ENCODE measurements at regions not wholly inside any gene's neighbourhood (a gene's known extent, or its start where the extent isn't known, plus 50 kb on each side); places are given as distances from the start of the nearest gene placed in this dataset.

DNA sequence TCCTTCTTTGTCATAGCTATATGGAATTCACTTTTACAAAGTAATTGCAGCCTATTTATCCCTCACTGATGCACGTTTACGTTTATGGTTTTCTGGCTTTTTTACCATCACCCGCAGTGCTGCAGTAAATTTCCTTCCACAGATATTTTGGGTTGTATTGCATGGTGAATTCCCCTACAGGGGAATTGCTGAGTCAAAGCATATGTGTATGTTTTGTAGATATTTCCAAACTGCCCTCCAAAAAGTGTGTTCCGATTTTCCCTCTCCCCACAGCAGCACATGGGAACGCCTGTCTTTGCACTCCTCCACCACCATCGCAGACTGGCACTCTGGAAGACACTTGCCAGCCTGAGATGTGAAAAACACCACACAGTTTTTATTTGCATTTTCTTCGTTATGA lies 80.6 kb upstream of the UXS1 start:
- CTCF ChIA-PET, result interaction anchor here (0.7 kb wide), 1 partner anchor 188 kb away, joined by 3 read pairs; no protein-coding TSS in a partner anchor
- POLR2A ChIA-PET, result no interaction called here
- Histone ChIP-seq H3K4me2 (no peak overlapping the region), H3K9me3 (no peaks in the 10 kb centered on the region), H3K4me1 (no peaks in the 10 kb centered on the region), H3K4me3 (no peak overlapping the region), H3K27ac (no peak overlapping the region)
- FAIRE-seq, result no peak
- 67% methylated on average over 7 of the region's 7 CpGs for WGBS (ENCODE audit: missing lambda C conversion rate)
- no peak for ATAC-seq
- TF ChIP-seq ZNF302 (CRISPR knock-in tag; IDR thresholded peaks at IDR 0.05) (no peak), TFCP2L1 (CRISPR knock-in tag; IDR thresholded peaks at IDR 0.05) (no peak), RNF2 (IDR thresholded peaks at IDR 0.05; ENCODE audit: borderline replicate concordance, low read depth) (no peak), POLR2A (IDR thresholded peaks at IDR 0.05; ENCODE audit: low read length) (no peak), ZSCAN20 (CRISPR knock-in tag; IDR thresholded peaks at IDR 0.05) (no peak), POLR2AphosphoS2 (conservative IDR thresholded peaks at IDR 0.05; ENCODE audit: low read length) (no peak), HOXB5 (CRISPR knock-in tag; IDR thresholded peaks at IDR 0.05) (no peak), RFX5 (IDR thresholded peaks at IDR 0.05) (no peak), SMC3 (IDR thresholded peaks at IDR 0.05) (no peak), PHF8 (IDR thresholded peaks at IDR 0.05; ENCODE audit: borderline replicate concordance, low read depth) (no peak), NPAS2 (CRISPR knock-in tag; IDR thresholded peaks at IDR 0.05; ENCODE audit: borderline replicate concordance) (no peak), BHLHE40 (IDR thresholded peaks at IDR 0.05; ENCODE audit: low read depth, low read length) (no peak), FOSL2 (IDR thresholded peaks at IDR 0.05) (no peak), FOSL2 (CRISPR knock-in tag; IDR thresholded peaks at IDR 0.05) (no peak), EHMT2 (IDR thresholded peaks at IDR 0.05; ENCODE audit: low read depth) (no peak)
- TF ChIP-seq, protein P1, sequence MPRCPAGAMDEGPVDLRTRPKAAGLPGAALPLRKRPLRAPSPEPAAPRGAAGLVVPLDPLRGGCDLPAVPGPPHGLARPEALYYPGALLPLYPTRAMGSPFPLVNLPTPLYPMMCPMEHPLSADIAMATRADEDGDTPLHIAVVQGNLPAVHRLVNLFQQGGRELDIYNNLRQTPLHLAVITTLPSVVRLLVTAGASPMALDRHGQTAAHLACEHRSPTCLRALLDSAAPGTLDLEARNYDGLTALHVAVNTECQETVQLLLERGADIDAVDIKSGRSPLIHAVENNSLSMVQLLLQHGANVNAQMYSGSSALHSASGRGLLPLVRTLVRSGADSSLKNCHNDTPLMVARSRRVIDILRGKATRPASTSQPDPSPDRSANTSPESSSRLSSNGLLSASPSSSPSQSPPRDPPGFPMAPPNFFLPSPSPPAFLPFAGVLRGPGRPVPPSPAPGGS (IDR thresholded peaks at IDR 0.05), result no peak
- TF ChIP-seq, protein P2, sequence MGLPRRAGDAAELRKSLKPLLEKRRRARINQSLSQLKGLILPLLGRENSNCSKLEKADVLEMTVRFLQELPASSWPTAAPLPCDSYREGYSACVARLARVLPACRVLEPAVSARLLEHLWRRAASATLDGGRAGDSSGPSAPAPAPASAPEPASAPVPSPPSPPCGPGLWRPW (IDR thresholded peaks at IDR 0.05), result no peak
- TF ChIP-seq, protein P3, sequence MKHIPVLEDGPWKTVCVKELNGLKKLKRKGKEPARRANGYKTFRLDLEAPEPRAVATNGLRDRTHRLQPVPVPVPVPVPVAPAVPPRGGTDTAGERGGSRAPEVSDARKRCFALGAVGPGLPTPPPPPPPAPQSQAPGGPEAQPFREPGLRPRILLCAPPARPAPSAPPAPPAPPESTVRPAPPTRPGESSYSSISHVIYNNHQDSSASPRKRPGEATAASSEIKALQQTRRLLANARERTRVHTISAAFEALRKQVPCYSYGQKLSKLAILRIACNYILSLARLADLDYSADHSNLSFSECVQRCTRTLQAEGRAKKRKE (CRISPR knock-in tag; IDR thresholded peaks at IDR 0.05; ENCODE audit: low read depth), result no peak
- no peak for DNase-seq (ENCODE audit: low read depth in 1 of 2, low spot score in 1 of 2)

DNA sequence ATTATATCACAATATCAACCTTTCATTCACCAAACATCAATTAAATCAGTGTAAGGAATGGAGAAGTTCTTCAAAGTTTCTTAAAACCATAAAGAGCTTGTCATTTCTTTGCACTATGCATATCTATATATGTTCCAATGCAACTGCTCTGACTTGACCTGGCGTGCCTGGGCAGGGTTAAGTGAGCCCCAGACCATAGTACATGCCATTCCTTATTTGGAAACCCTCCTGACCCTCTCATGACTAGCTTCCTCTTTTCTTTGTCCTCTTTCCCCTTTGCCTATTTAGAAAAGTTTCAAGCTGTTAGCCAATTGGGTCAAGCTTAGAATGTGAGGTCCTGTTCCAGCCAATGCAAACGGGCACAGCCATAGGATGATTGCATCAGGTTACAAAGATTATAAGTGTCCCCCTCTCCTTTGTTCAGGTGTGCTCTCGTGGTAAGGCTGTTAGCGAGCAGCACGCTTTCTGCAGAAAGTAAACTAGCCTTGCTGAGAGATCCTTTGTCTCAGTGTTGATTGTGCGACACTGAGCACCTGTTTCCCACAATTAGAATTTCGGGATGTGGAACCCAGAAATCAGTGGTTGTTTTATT lies 78.2 kb upstream of the UXS1 start:
- DNase-seq (ENCODE audit: low read depth in 1 of 2, low spot score in 1 of 2) (no peak), ATAC-seq (no peak), FAIRE-seq (no peak)
- no peak for TF ChIP-seq ZNF302 (CRISPR knock-in tag; IDR thresholded peaks at IDR 0.05)
- no peak for TF ChIP-seq HOXB5 (CRISPR knock-in tag; IDR thresholded peaks at IDR 0.05)
- TF ChIP-seq, protein P4, sequence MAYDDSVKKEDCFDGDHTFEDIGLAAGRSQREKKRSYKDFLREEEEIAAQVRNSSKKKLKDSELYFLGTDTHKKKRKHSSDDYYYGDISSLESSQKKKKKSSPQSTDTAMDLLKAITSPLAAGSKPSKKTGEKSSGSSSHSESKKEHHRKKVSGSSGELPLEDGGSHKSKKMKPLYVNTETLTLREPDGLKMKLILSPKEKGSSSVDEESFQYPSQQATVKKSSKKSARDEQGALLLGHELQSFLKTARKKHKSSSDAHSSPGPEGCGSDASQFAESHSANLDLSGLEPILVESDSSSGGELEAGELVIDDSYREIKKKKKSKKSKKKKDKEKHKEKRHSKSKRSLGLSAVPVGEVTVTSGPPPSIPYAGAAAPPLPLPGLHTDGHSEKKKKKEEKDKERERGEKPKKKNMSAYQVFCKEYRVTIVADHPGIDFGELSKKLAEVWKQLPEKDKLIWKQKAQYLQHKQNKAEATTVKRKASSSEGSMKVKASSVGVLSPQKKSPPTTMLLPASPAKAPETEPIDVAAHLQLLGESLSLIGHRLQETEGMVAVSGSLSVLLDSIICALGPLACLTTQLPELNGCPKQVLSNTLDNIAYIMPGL (CRISPR knock-in tag; IDR thresholded peaks at IDR 0.05; ENCODE audit: borderline replicate concordance), result no peak
- TF ChIP-seq RAD21 (conservative IDR thresholded peaks at IDR 0.05 in 1 of 2, IDR thresholded peaks at IDR 0.05 in 1 of 2), result no peak
- no peak for TF ChIP-seq KDM1A (IDR thresholded peaks at IDR 0.05; ENCODE audit: low read depth)
- TF ChIP-seq MYC (IDR thresholded peaks at IDR 0.05; ENCODE audit: borderline replicate concordance, low read length), result no peak
- TF ChIP-seq, protein P3 (CRISPR knock-in tag; IDR thresholded peaks at IDR 0.05; ENCODE audit: low read depth), result no peak
- TF ChIP-seq CEBPB (IDR thresholded peaks at IDR 0.05), result no peak
- TF ChIP-seq MAFK (IDR thresholded peaks at IDR 0.05; ENCODE audit: partially characterized antibody), result no peak
- no peak for TF ChIP-seq POLR2AphosphoS2 (conservative IDR thresholded peaks at IDR 0.05; ENCODE audit: low read length)
- TF ChIP-seq, protein P1 (IDR thresholded peaks at IDR 0.05), result no peak
- TF ChIP-seq BHLHE40 (IDR thresholded peaks at IDR 0.05; ENCODE audit: low read depth, low read length), result no peak
- no peak for TF ChIP-seq NR3C1 (IDR thresholded peaks at IDR 0.05)
- TF ChIP-seq HOXB13 (CRISPR knock-in tag; IDR thresholded peaks at IDR 0.05; ENCODE audit: low read depth), result no peak
- TF ChIP-seq, protein P5, sequence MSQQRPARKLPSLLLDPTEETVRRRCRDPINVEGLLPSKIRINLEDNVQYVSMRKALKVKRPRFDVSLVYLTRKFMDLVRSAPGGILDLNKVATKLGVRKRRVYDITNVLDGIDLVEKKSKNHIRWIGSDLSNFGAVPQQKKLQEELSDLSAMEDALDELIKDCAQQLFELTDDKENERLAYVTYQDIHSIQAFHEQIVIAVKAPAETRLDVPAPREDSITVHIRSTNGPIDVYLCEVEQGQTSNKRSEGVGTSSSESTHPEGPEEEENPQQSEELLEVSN (IDR thresholded peaks at IDR 0.05; ENCODE audit: borderline replicate concordance, low read depth), result no peak
- TF ChIP-seq, protein P6, sequence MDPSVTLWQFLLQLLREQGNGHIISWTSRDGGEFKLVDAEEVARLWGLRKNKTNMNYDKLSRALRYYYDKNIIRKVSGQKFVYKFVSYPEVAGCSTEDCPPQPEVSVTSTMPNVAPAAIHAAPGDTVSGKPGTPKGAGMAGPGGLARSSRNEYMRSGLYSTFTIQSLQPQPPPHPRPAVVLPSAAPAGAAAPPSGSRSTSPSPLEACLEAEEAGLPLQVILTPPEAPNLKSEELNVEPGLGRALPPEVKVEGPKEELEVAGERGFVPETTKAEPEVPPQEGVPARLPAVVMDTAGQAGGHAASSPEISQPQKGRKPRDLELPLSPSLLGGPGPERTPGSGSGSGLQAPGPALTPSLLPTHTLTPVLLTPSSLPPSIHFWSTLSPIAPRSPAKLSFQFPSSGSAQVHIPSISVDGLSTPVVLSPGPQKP (IDR thresholded peaks at IDR 0.05; ENCODE audit: low read depth, low read length), result no peak
- Histone ChIP-seq H3K4me2 (no peak overlapping the region), H3K9me3 (no peaks in the 10 kb centered on the region), H3K27ac (no peak overlapping the region), H3K4me1 (no peaks in the 10 kb centered on the region), H3K4me3 (no peak overlapping the region)
- ChIA-PET POLR2A (no interaction called here), CTCF (interaction anchor here (1.3 kb wide), 1 partner anchor 21 kb away, joined by 3 read pairs; no protein-coding TSS in a partner anchor)
- WGBS (ENCODE audit: missing lambda C conversion rate), result 42% methylated on average over 7 of the region's 7 CpGs
